Endothelial cell of umbilical vein (primary cell): ENCODE measurements at regions not wholly inside any gene's neighbourhood (a gene's known extent, or its start where the extent isn't known, plus 50 kb on each side); places are given as distances from the start of the nearest gene placed in this dataset.

ENCODE experiments used
- BruUV-seq: library from RNA; stranded (reverse); fragments of 400-500 nt; replicated peaks from 2 replicates; lab custom pipeline; 2021; lab: Mats Ljungman, UMichigan
- CTCF ChIA-PET: fragments of 300-600, 350-600 bp; sonication (Branson Sonifier 250); formaldehyde crosslinking; loops from one replicate; lab custom pipeline; 2021; ENCODE audit warnings: antibody characterized with exemption, inconsistent platforms; lab: Charles Lee
- POLR2A ChIA-PET: fragments of 300-600, 350-600 bp; sonication (Branson Sonifier 250); formaldehyde crosslinking; loops from one replicate; lab custom pipeline; 2021; ENCODE audit warnings: antibody characterized with exemption, inconsistent platforms; lab: Charles Lee
- DNase-seq: peaks from one replicate; pipeline ENCODE4 v3.0.0-alpha.2; 2011; ENCODE audit warnings: low read depth, low spot score
- FAIRE-seq: peaks from 2 replicates; lab custom pipeline; 2011; peaks lifted over from hg19 to GRCh38; lab: Jason Lieb, UNC
- H2AFZ ChIP-seq: 2 replicates; pipeline ENCODE4 v1.6.0; 2012; ENCODE audit warnings: low read depth, low read length, control low read depth, inconsistent platforms
- H3K27ac ChIP-seq: 2 replicates; pipeline ENCODE4 v1.5.1; 2011; ENCODE audit warnings: low read depth, mild to moderate bottlenecking, control low read depth, low read length, moderate library complexity; ENCODE audit not compliant: insufficient read depth
- H3K27me3 ChIP-seq, 2 experiments: 2 replicates each; pipeline versions ENCODE4 v1.6.0 to v1.6.1; 2011; ENCODE audit warnings: low read length in 2 of 2, mixed read lengths in 1 of 2; ENCODE audit not compliant: control insufficient read depth in 2 of 2, insufficient read depth in 2 of 2
- H3K36me3 ChIP-seq, 2 experiments: 2 replicates in 1 of 2; 3 replicates in 1 of 2; pipeline ENCODE4 v1.5.1; 2011; ENCODE audit warnings: low read length in 2 of 2, mild to moderate bottlenecking in 1 of 2, moderate library complexity in 1 of 2; ENCODE audit not compliant: control insufficient read depth in 2 of 2, insufficient read depth in 2 of 2; ENCODE audit errors: extremely low read depth in 1 of 2
- H3K4me1 ChIP-seq: 3 replicates; pipeline ENCODE4 v1.5.1; 2011; ENCODE audit warnings: mild to moderate bottlenecking, low read length; ENCODE audit not compliant: control insufficient read depth, insufficient read depth; ENCODE audit errors: extremely low read depth
- H3K4me2 ChIP-seq: 2 replicates; pipeline ENCODE4 v1.6.1; 2011; ENCODE audit warnings: low read length, control low read depth, mixed read lengths; ENCODE audit not compliant: insufficient read depth
- H3K4me3 ChIP-seq, 3 experiments: fragments of 200-600 bp in 1 of 3; sonication (generic), shearing (Covaris generic) in 1 of 3; replicated peaks in 1 of 3; 2 replicates each; pipeline ENCODE4 v1.5.1; 2011 to 2016; ENCODE audit warnings: control low read depth in 3 of 3, low read length in 3 of 3, mild to moderate bottlenecking in 2 of 3, inconsistent platforms in 1 of 3, low read depth in 1 of 3, moderate library complexity in 1 of 3; ENCODE audit not compliant: insufficient read depth in 1 of 3
- H3K79me2 ChIP-seq: 2 replicates; pipeline ENCODE4 v1.6.0; 2012; ENCODE audit warnings: low read length, inconsistent platforms; ENCODE audit not compliant: control insufficient read depth, insufficient read depth
- H3K9ac ChIP-seq: replicated peaks from 2 replicates; pipeline ENCODE3; 2011; ENCODE audit warnings: low read length, control low read depth; ENCODE audit not compliant: insufficient read depth; ENCODE audit errors: extremely low read depth
- H3K9me1 ChIP-seq: replicated peaks from 3 replicates; pipeline ENCODE4 v1.6.0; 2011; ENCODE audit warnings: mild to moderate bottlenecking, low read length; ENCODE audit not compliant: control insufficient read depth, insufficient read depth; ENCODE audit errors: extremely low read depth
- H3K9me3 ChIP-seq: replicated peaks from 2 replicates; pipeline ENCODE4 v1.5.1; 2012; ENCODE audit warnings: low read length, inconsistent platforms; ENCODE audit not compliant: control insufficient read depth, insufficient read depth
- H4K20me1 ChIP-seq: replicated peaks from 2 replicates; pipeline ENCODE3; 2011; ENCODE audit warnings: mild to moderate bottlenecking, low read length; ENCODE audit not compliant: control insufficient read depth, insufficient read depth; ENCODE audit errors: extremely low read depth
- CTCF ChIP-seq, 2 donors: IDR thresholded peaks; 1 replicate in 1 of 2; 2 replicates in 1 of 2; pipeline ENCODE4 v1.5.1; 2011; ENCODE audit warnings: low read length in 2 of 2, mild to moderate bottlenecking in 2 of 2, moderate library complexity in 2 of 2, control low read depth in 1 of 2, inconsistent platforms in 1 of 2, low read depth in 1 of 2; ENCODE audit not compliant: insufficient read depth in 1 of 2; ENCODE audit errors: extremely low read depth in 1 of 2
- EZH2 ChIP-seq: IDR thresholded peaks from 2 replicates; pipeline ENCODE4 v1.6.1; 2012; ENCODE audit warnings: borderline replicate concordance, low read depth, mild to moderate bottlenecking, moderate library complexity, low read length, inconsistent platforms; ENCODE audit not compliant: severe bottlenecking
- FOS ChIP-seq: IDR thresholded peaks from 2 replicates; pipeline ENCODE4 v1.6.1; 2011; ENCODE audit warnings: mild to moderate bottlenecking, low read length, moderate library complexity, borderline replicate concordance; ENCODE audit not compliant: insufficient read depth
- GATA2 ChIP-seq: IDR thresholded peaks from 2 replicates; pipeline ENCODE4 v1.7.0; 2011; ENCODE audit warnings: low read depth, mild to moderate bottlenecking, moderate library complexity, mixed read lengths, low read length; ENCODE audit not compliant: insufficient read length, insufficient read depth
- JUN ChIP-seq: IDR thresholded peaks from 2 replicates; pipeline ENCODE4 v1.6.1; 2011; ENCODE audit warnings: borderline replicate concordance, low read depth; ENCODE audit not compliant: insufficient read length, insufficient read depth
- MAX ChIP-seq: IDR thresholded peaks from 2 replicates; pipeline ENCODE4 v1.6.1; 2011; ENCODE audit not compliant: insufficient read depth, insufficient read length
- MYC ChIP-seq: IDR thresholded peaks from one replicate; pipeline ENCODE4 v1.6.1; 2011; ENCODE audit warnings: mild to moderate bottlenecking, low read depth, low read length
- POLR2A ChIP-seq: IDR thresholded peaks from 2 replicates; pipeline ENCODE4 v1.6.1; 2012; ENCODE audit warnings: low read depth, mild to moderate bottlenecking, control low read depth, low read length
- POLR2AphosphoS5 ChIP-seq: IDR thresholded peaks from 2 replicates; pipeline ENCODE4 v1.6.1; 2012; ENCODE audit warnings: low read depth, mild to moderate bottlenecking, control low read depth, low read length, moderate library complexity; ENCODE audit not compliant: insufficient read depth
- dilution Hi-C: fragments of 300-500 bp; cut with MboI; formaldehyde crosslinking; loops from one replicate; pipeline ENCODE4 v1.15.0; 2019; ENCODE audit warnings: low sequenced_read_pairs; ENCODE audit not compliant: extremely low pct_ligation_motif_present
- intact Hi-C: fragments of 100-400 bp; cut with micrococcal nuclease; formaldehyde crosslinking; loops from one replicate; pipeline ENCODE4 v1.10.0; 2022

DNA sequence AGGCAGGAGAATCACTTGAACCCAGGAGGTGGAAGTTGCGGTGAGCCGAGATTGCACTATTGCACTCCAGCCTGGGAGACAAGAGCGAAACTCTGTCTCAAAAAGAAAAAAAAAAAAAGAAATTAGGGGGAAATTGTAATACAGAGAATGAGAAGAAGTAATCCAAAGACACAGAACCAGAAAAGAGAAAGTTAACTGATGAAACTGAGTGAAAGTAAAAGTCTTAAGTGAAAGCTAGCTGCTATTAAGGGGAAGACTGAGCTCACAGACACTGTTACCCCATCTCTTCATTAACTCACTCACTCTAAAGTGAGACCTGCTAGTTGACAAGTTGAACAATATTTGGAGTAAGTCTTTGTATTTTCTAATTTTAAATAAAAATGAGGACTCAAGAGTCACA is 763.0 kb upstream of the PCDH10 start:
- Histone ChIP-seq H3K9me1 (no peaks in the 10 kb centered on the region), H3K4me1 (no peaks in the 10 kb centered on the region), H3K9me3 (no peaks in the 10 kb centered on the region), H3K36me3 (no peaks in the 10 kb centered on the region), H3K27ac (no peak overlapping the region), H3K27me3 (no peaks in the 10 kb centered on the region), H3K4me2 (no peak overlapping the region), H2AFZ (no peak overlapping the region), H3K9ac (no peak overlapping the region), H3K79me2 (no peaks in the 10 kb centered on the region), H3K4me3 (no peak overlapping the region), H4K20me1 (no peaks in the 10 kb centered on the region)
- TF ChIP-seq GATA2 (no peak), POLR2A (no peak), FOS (no peak), POLR2AphosphoS5 (no peak), CTCF (IDR thresholded peaks at IDR 0.05; ENCODE audit: extremely low read depth in 1 of 2, insufficient read depth in 1 of 2, low read depth in 1 of 2, low read length in 2 of 2) (no peak)
- DNase-seq (no peak), FAIRE-seq (no peak)
- dilution Hi-C loops (no loop called here), intact Hi-C loops (no loop called here)
- no TSS peak for BruUV-seq
- POLR2A ChIA-PET, result no interaction called here
- CTCF ChIA-PET, result no interaction called here

DNA sequence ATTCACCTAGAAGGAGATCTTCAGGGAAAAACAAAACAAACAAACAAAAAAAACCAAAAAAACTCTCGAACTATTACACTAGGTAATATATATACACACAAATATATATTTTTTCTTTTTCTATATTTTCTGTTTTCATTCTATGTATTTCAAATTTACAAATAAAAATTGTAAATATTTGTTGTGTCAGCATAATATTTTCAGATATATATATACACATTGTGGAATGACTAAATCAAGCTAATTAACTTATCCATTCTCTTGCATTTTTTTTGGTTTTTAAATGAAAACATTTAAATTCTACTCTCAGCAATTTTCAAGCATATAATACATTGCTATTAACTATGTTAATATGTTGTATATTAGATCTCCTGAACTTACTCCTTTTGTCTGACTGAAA is 762.0 kb upstream of the PCDH10 start:
- intact Hi-C loops (no loop called here), dilution Hi-C loops (no loop called here)
- Histone ChIP-seq H3K9ac (no peak overlapping the region), H3K4me2 (no peak overlapping the region), H3K27me3 (no peaks in the 10 kb centered on the region), H3K27ac (no peak overlapping the region), H3K9me1 (no peaks in the 10 kb centered on the region), H3K4me1 (no peaks in the 10 kb centered on the region), H3K36me3 (no peaks in the 10 kb centered on the region), H2AFZ (no peak overlapping the region), H4K20me1 (no peaks in the 10 kb centered on the region), H3K9me3 (no peaks in the 10 kb centered on the region), H3K4me3 (no peak overlapping the region), H3K79me2 (no peaks in the 10 kb centered on the region)
- ChIA-PET CTCF (no interaction called here), POLR2A (no interaction called here)
- no TSS peak for BruUV-seq
- TF ChIP-seq POLR2A (no peak), GATA2 (no peak), FOS (no peak), JUN (no peak), CTCF (IDR thresholded peaks at IDR 0.05; ENCODE audit: extremely low read depth in 1 of 2, insufficient read depth in 1 of 2, low read depth in 1 of 2, low read length in 2 of 2) (no peak), EZH2 (no peak), MYC (no peak), POLR2AphosphoS5 (no peak), MAX (no peak)
- DNase-seq (no peak), FAIRE-seq (no peak)
